GM18951 (cell line): ENCODE measurements at regions not wholly inside any gene's neighbourhood (a gene's known extent, or its start where the extent isn't known, plus 50 kb on each side); places are given as distances from the start of the nearest gene placed in this dataset.

Experiments used
- POLR2A ChIP-seq: IDR thresholded peaks from 4 replicates; pipeline ENCODE4 v1.6.1; 2011; ENCODE audit warnings: mild to moderate bottlenecking; ENCODE audit not compliant: insufficient read length, insufficient read depth; ENCODE audit errors: extremely low read depth
- in situ Hi-C: fragments of 300-500 bp; cut with MboI; formaldehyde crosslinking; loops from one replicate; pipeline ENCODE4 v1.12.0; 2022; ENCODE audit warnings: low sequenced_read_pairs, mixed read lengths, inconsistent platforms; ENCODE audit not compliant: unreplicated experiment

GRCh38 chr2:217517402-217517801 lies 485.4 kb downstream of the TNS1 start:
- in situ Hi-C loops, result loop anchor here (10.0 kb wide), 1 partner anchor 833 kb away; no protein-coding TSS in a partner anchor
- no peak for TF ChIP-seq POLR2A

GRCh38 chr2:217515615-217516309 lies 487.0 kb downstream of the TNS1 start:
- in situ Hi-C loops, result loop anchor here (10.0 kb wide), 1 partner anchor 831 kb away; no protein-coding TSS in a partner anchor
- TF ChIP-seq POLR2A, result no peak

- in situ Hi-C loops, result loop anchor here (10.0 kb wide), 1 partner anchor 828 kb away; no protein-coding TSS in a partner anchor
- no peak for TF ChIP-seq POLR2A
Measured at GRCh38 chr2:217513258-217513657, 489.5 kb downstream of the TNS1 start.

- in situ Hi-C loops, result loop anchor here (10.0 kb wide), 1 partner anchor 828 kb away; no protein-coding TSS in a partner anchor
- TF ChIP-seq POLR2A, result no peak
Measured at GRCh38 chr2:217512728-217513127, 490.1 kb downstream of the TNS1 start.

- TF ChIP-seq POLR2A, result no peak
- in situ Hi-C loops, result loop anchor here (10.0 kb wide), 1 partner anchor 827 kb away; no protein-coding TSS in a partner anchor
Measured at GRCh38 chr2:217512259-217512658, 490.5 kb downstream of the TNS1 start.

GRCh38 chr2:217511850-217512249 lies 490.9 kb downstream of the TNS1 start:
- in situ Hi-C loops, result loop anchor here (10.0 kb wide), 1 partner anchor 827 kb away; no protein-coding TSS in a partner anchor
- TF ChIP-seq POLR2A, result no peak

- TF ChIP-seq POLR2A, result no peak
- in situ Hi-C loops, result loop anchor here (10.0 kb wide), 1 partner anchor 826 kb away; no protein-coding TSS in a partner anchor
Measured at GRCh38 chr2:217510771-217511291, 492.0 kb downstream of the TNS1 start.

GRCh38 chr2:217505303-217505702 lies 497.5 kb downstream of the TNS1 start:
- TF ChIP-seq POLR2A, result no peak

GRCh38 chr2:217501887-217502286 lies 500.9 kb downstream of the TNS1 start:
- TF ChIP-seq POLR2A, result no peak
- in situ Hi-C loops, result no loop called here

More at GRCh38 chr2:217505303-217505702, 497.5 kb downstream of the TNS1 start:
- in situ Hi-C loops, result no loop called here

- in situ Hi-C loops, result no loop called here
- TF ChIP-seq POLR2A, result no peak
Measured at GRCh38 chr2:217497843-217498377, 504.9 kb downstream of the TNS1 start.

GRCh38 chr2:217494557-217494956 lies 508.2 kb downstream of the TNS1 start:
- in situ Hi-C loops, result no loop called here
- TF ChIP-seq POLR2A, result no peak

- no peak for TF ChIP-seq POLR2A
- in situ Hi-C loops, result no loop called here
Measured at GRCh38 chr2:217491271-217491670, 511.5 kb downstream of the TNS1 start.

GRCh38 chr2:217489145-217489960 lies 513.4 kb downstream of the TNS1 start:
- TF ChIP-seq POLR2A, result no peak
- in situ Hi-C loops, result no loop called here
